OCI-LY7 (cell line): ENCODE measurements at regions not wholly inside any gene's neighbourhood (a gene's known extent, or its start where the extent isn't known, plus 50 kb on each side); places are given as distances from the start of the nearest gene placed in this dataset.

ENCODE experiments used
- BruUV-seq: library from RNA; stranded (reverse); fragments of 400-500 nt; replicated peaks from 2 replicates; lab custom pipeline; 2021; lab: Mats Ljungman, UMichigan
- CTCF ChIA-PET: fragments of 300-600 bp; sonication (Branson Sonifier 250); formaldehyde crosslinking; loops from one replicate; lab custom pipeline; 2022; ENCODE audit warnings: antibody characterized with exemption; ENCODE audit not compliant: unreplicated experiment; lab: Charles Lee
- POLR2A ChIA-PET: fragments of 300-600 bp; sonication (Branson Sonifier 250); formaldehyde crosslinking; loops from one replicate; lab custom pipeline; 2022; ENCODE audit warnings: antibody characterized with exemption; lab: Charles Lee
- DNase-seq: peaks from one replicate; pipeline ENCODE4 v3.0.0-alpha.2; 2015; ENCODE audit warnings: low spot score
- H2AFZ ChIP-seq: fragments of 200-600 bp; sonication (generic), shearing (Covaris generic); 2 replicates; pipeline ENCODE4 v1.6.1; 2014; ENCODE audit warnings: mild to moderate bottlenecking, antibody characterized with exemption, low read length, moderate library complexity
- H3K27ac ChIP-seq: fragments of 200-600 bp; sonication (generic); 2 replicates; pipeline ENCODE4 v1.5.1; 2014; ENCODE audit warnings: mixed run types, low read depth, mild to moderate bottlenecking, moderate library complexity, low read length, inconsistent platforms; ENCODE audit not compliant: poor library complexity, severe bottlenecking
- H3K36me3 ChIP-seq: fragments of 200-600 bp; sonication (generic); 2 replicates; pipeline ENCODE4 v1.6.1; 2014; ENCODE audit warnings: mild to moderate bottlenecking, antibody characterized with exemption, low read length, moderate library complexity, mixed read lengths; ENCODE audit not compliant: insufficient read depth
- H3K4me1 ChIP-seq: fragments of 200-600 bp; sonication (generic); 2 replicates; pipeline ENCODE4 v1.5.1; 2014; ENCODE audit warnings: mild to moderate bottlenecking, low read length; ENCODE audit not compliant: insufficient read depth, poor library complexity, severe bottlenecking
- H3K4me2 ChIP-seq: fragments of 200-600 bp; sonication (generic); 2 replicates; pipeline ENCODE4 v1.6.1; 2014; ENCODE audit warnings: mild to moderate bottlenecking, low read length
- H3K4me3 ChIP-seq: fragments of 200-600 bp; sonication (generic); 2 replicates; pipeline ENCODE4 v1.5.1; 2014; ENCODE audit warnings: mild to moderate bottlenecking, low read depth, low read length; ENCODE audit not compliant: poor library complexity, severe bottlenecking
- H3K79me2 ChIP-seq: fragments of 200-600 bp; sonication (generic); 2 replicates; pipeline ENCODE4 v1.6.1; 2016; ENCODE audit warnings: low read depth, mild to moderate bottlenecking, low read length, moderate library complexity, mixed read lengths; ENCODE audit not compliant: insufficient read depth
- H3K9me2 ChIP-seq: fragments of 200-600 bp; sonication (generic); 2 replicates; pipeline ENCODE4 v1.6.1; 2016; ENCODE audit warnings: mild to moderate bottlenecking, low read length, mixed read lengths; ENCODE audit not compliant: insufficient read depth
- H3K9me3 ChIP-seq: fragments of 200-600 bp; sonication (generic); 2 replicates; pipeline ENCODE4 v1.6.1; 2014; ENCODE audit warnings: mild to moderate bottlenecking, mixed run types, low read length, mixed read lengths
- H4K20me1 ChIP-seq: fragments of 200-600 bp; sonication (generic); 2 replicates; pipeline ENCODE4 v1.6.1; 2014; ENCODE audit warnings: mild to moderate bottlenecking, antibody characterized with exemption, low read length, moderate library complexity, mixed read lengths; ENCODE audit not compliant: insufficient read depth
- EZH2phosphoT487 ChIP-seq: fragments of 200-600 bp; sonication (generic); IDR thresholded peaks from 2 replicates; pipeline ENCODE4 v1.6.1; 2018; ENCODE audit warnings: low read depth, borderline replicate concordance, mild to moderate bottlenecking, mixed run types, antibody characterized with exemption, low read length, moderate library complexity, mixed read lengths
- intact Hi-C: fragments of 100-400 bp; cut with micrococcal nuclease; formaldehyde crosslinking; loops from one replicate; pipeline ENCODE4 v1.10.0; 2022; ENCODE audit not compliant: unreplicated experiment
- TF ChIP-seq, protein P1 (sequence below): fragments of 200-600 bp; sonication (generic); conservative IDR thresholded peaks from 2 replicates; pipeline ENCODE4 v1.5.1; 2014; ENCODE audit warnings: mild to moderate bottlenecking, antibody characterized with exemption, low read length, moderate library complexity, mixed read lengths

DNA sequence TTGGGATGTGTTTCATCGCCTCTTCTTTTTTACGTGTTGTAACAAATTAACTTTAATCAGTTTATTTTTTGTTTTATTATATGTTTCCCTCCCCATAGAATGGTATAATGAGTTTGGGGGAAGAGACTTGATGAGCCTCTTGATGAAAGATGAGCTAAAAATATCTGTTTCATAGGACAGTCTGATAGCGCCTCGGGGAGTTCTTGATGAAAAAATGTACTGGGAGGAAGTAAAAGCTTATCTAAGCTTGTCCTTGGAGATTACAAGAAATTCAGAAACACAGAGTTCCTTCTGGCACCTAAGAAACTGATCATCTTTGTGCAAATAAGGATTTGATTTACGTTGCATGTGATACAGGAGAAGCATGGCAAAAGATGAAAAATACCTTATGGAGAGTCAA, 350.2 kb upstream of the CDH8 start:
- H3K27ac ChIP-seq, result no peak overlapping the region
- no TSS peak for BruUV-seq
- TF ChIP-seq, protein P1, sequence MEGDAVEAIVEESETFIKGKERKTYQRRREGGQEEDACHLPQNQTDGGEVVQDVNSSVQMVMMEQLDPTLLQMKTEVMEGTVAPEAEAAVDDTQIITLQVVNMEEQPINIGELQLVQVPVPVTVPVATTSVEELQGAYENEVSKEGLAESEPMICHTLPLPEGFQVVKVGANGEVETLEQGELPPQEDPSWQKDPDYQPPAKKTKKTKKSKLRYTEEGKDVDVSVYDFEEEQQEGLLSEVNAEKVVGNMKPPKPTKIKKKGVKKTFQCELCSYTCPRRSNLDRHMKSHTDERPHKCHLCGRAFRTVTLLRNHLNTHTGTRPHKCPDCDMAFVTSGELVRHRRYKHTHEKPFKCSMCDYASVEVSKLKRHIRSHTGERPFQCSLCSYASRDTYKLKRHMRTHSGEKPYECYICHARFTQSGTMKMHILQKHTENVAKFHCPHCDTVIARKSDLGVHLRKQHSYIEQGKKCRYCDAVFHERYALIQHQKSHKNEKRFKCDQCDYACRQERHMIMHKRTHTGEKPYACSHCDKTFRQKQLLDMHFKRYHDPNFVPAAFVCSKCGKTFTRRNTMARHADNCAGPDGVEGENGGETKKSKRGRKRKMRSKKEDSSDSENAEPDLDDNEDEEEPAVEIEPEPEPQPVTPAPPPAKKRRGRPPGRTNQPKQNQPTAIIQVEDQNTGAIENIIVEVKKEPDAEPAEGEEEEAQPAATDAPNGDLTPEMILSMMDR, result no peak
- no peak for TF ChIP-seq EZH2phosphoT487

GRCh38 chr16:62383941-62384340, 347.7 kb upstream of the CDH8 start:
- no peak overlapping the region for H3K27ac ChIP-seq
- TF ChIP-seq EZH2phosphoT487, result no peak
- TF ChIP-seq, protein P1, result no peak
- H3K36me3 ChIP-seq, result no peaks in the 10 kb centered on the region
- H4K20me1 ChIP-seq, result no peaks in the 10 kb centered on the region
- H3K4me1 ChIP-seq, result no peaks in the 10 kb centered on the region
- no peak overlapping the region for H2AFZ ChIP-seq
- no peak for DNase-seq
- H3K79me2 ChIP-seq, result no peaks in the 10 kb centered on the region
- CTCF ChIA-PET, result no interaction called here
- POLR2A ChIA-PET, result no interaction called here
- intact Hi-C loops, result no loop called here
- no peaks in the 10 kb centered on the region for H3K9me3 ChIP-seq
- no peaks in the 10 kb centered on the region for H3K9me2 ChIP-seq
- no peak overlapping the region for H3K4me3 ChIP-seq
- no peak overlapping the region for H3K4me2 ChIP-seq
- no TSS peak for BruUV-seq

More for the DNA sequence above, 350.2 kb upstream of the CDH8 start:
- Histone ChIP-seq H3K4me2 (no peak overlapping the region), H2AFZ (no peak overlapping the region), H3K4me1 (no peaks in the 10 kb centered on the region), H3K79me2 (no peaks in the 10 kb centered on the region), H3K9me2 (no peaks in the 10 kb centered on the region), H3K36me3 (no peaks in the 10 kb centered on the region), H3K9me3 (no peaks in the 10 kb centered on the region), H4K20me1 (no peaks in the 10 kb centered on the region), H3K4me3 (no peak overlapping the region)
- intact Hi-C loops, result no loop called here
- CTCF ChIA-PET, result no interaction called here
- POLR2A ChIA-PET, result interaction anchor here (0.6 kb wide), 2 partner anchors 689 to 977 kb away, joined by 3 read pairs; no protein-coding TSS in a partner anchor
- DNase-seq, result no peak

- Histone ChIP-seq H3K9me3 (no peaks in the 10 kb centered on the region), H3K4me3 (no peak overlapping the region), H2AFZ (no peak overlapping the region), H3K36me3 (no peaks in the 10 kb centered on the region), H4K20me1 (no peaks in the 10 kb centered on the region), H3K27ac (no peak overlapping the region), H3K4me2 (no peak overlapping the region), H3K9me2 (no peaks in the 10 kb centered on the region), H3K79me2 (no peaks in the 10 kb centered on the region), H3K4me1 (no peaks in the 10 kb centered on the region)
- intact Hi-C loops, result no loop called here
- ChIA-PET POLR2A (no interaction called here), CTCF (no interaction called here)
- TF ChIP-seq EZH2phosphoT487, result no peak
- TF ChIP-seq, protein P1, result no peak
- no TSS peak for BruUV-seq
- no peak for DNase-seq
Observed at GRCh38 chr16:62370445-62370844, 334.2 kb upstream of the CDH8 start.
